SU-DHL-6 (cell line): ENCODE measurements at regions not wholly inside any gene's neighbourhood (a gene's known extent, or its start where the extent isn't known, plus 50 kb on each side); places are given as distances from the start of the nearest gene placed in this dataset.
"Not testable (repeated sequence)": the region's sequence is repeated elsewhere in the genome, so short reads cannot be mapped to it uniquely, and the experiment has no call there.

Experiments
- H2AFZ ChIP-seq: fragments of 200-600 bp; sonication (generic); 2 replicates; pipeline ENCODE4 v1.6.1; 2014; ENCODE audit warnings: low read depth, mild to moderate bottlenecking, moderate library complexity, mixed read lengths, antibody characterized with exemption, low read length; ENCODE audit not compliant: severe bottlenecking
- H3F3A ChIP-seq: fragments of 200-600 bp; shearing (Covaris generic); 2 replicates; pipeline ENCODE4 v1.6.0; 2016; ENCODE audit warnings: antibody characterized with exemption, mild to moderate bottlenecking; ENCODE audit not compliant: insufficient read depth
- H3K27ac ChIP-seq: fragments of 200-600 bp; sonication (generic); 2 replicates; pipeline ENCODE4 v1.5.1; 2016; ENCODE audit warnings: low read depth, mild to moderate bottlenecking, low read length, moderate library complexity, mixed read lengths
- H3K27me3 ChIP-seq: fragments of 200-600 bp; sonication (generic), shearing (Covaris generic); 2 replicates; pipeline ENCODE4 v1.6.0; 2014; ENCODE audit warnings: mild to moderate bottlenecking, low read length
- H3K36me3 ChIP-seq: fragments of 200-600 bp; sonication (generic); 2 replicates; pipeline ENCODE4 v1.6.1; 2014; ENCODE audit warnings: mild to moderate bottlenecking, low read length, mixed read lengths
- H3K4me2 ChIP-seq: fragments of 300-600, 200-600 bp; shearing (Covaris generic), sonication (generic); 2 replicates; pipeline ENCODE4 v1.6.0; 2014; ENCODE audit warnings: low read length, low read depth, mild to moderate bottlenecking; ENCODE audit not compliant: poor library complexity, severe bottlenecking
- H3K4me3 ChIP-seq: fragments of 200-600 bp; sonication (generic); 2 replicates; pipeline ENCODE4 v1.5.1; 2014; ENCODE audit warnings: antibody characterized with exemption, low read length, mild to moderate bottlenecking, mixed read lengths; ENCODE audit not compliant: insufficient read depth, poor library complexity, severe bottlenecking
- H3K79me2 ChIP-seq: fragments of 200-600 bp; sonication (generic); 2 replicates; pipeline ENCODE4 v1.6.1; 2014; ENCODE audit warnings: mild to moderate bottlenecking, low read length, moderate library complexity; ENCODE audit not compliant: insufficient read depth
- H3K9ac ChIP-seq: fragments of 200-600 bp; sonication (generic); 2 replicates; pipeline ENCODE4 v1.7.0; 2014; ENCODE audit warnings: mild to moderate bottlenecking, low read length
- H3K9me2 ChIP-seq: fragments of 200-600 bp; sonication (generic); replicated peaks from 2 replicates; pipeline ENCODE4 v1.6.1; 2014; ENCODE audit warnings: low read length; ENCODE audit not compliant: insufficient read depth
- H3K9me3 ChIP-seq: fragments of 200-600 bp; sonication (generic); 2 replicates; pipeline ENCODE4 v1.6.1; 2014; ENCODE audit warnings: low read length, mixed read lengths; ENCODE audit not compliant: insufficient read depth
- H4K20me1 ChIP-seq: fragments of 200-600 bp; sonication (generic); 2 replicates; pipeline ENCODE4 v1.6.1; 2014; ENCODE audit warnings: low read depth, mild to moderate bottlenecking, antibody characterized with exemption, low read length, moderate library complexity, mixed read lengths
- EZH2phosphoT487 ChIP-seq: fragments of 200-600 bp; sonication (generic), shearing (Covaris generic); conservative IDR thresholded peaks from 2 replicates; pipeline ENCODE4 v1.6.1; 2018; ENCODE audit warnings: mild to moderate bottlenecking, antibody characterized with exemption, low read length, moderate library complexity, mixed read lengths
- TF ChIP-seq, protein P1 (sequence below): fragments of 200-600 bp; sonication (generic); IDR thresholded peaks from one replicate; pipeline ENCODE4 v1.5.1; 2017; ENCODE audit warnings: antibody characterized with exemption, mild to moderate bottlenecking, low read length, moderate library complexity; ENCODE audit not compliant: insufficient read depth, poor library complexity, severe bottlenecking

DNA sequence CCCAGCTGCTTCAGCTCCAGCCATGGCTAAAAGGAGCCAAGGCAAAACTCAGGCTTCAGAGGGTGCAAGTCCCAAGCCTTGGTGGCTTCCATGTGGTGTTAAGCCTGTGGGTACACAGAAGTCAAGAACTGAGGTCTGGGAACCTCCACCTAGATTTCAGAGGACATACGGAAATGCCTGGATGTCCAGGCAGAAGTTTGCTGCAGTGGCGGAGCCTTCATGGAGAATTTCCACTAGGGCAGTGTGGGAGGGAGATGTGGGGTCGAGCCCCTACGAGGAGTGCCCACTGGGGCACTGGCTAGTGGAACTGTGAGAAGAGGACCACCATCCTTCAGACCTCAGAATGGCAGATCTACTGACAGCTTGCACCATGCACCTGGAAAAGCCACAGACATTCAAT lies 76.1 kb upstream of the KCTD1 start:
- H3K27ac ChIP-seq = no peak overlapping the region
- H3K9me3 ChIP-seq = peaks cover 16% of the 10 kb centered on the region; the same call in 1 of the 2 replicates
- TF ChIP-seq EZH2phosphoT487 = no peak
- no peaks in the 10 kb centered on the region for H3F3A ChIP-seq
- H3K79me2 ChIP-seq = no peaks in the 10 kb centered on the region
- H2AFZ ChIP-seq = no peak overlapping the region
- no peak overlapping the region for H3K9ac ChIP-seq
- H4K20me1 ChIP-seq = no peaks in the 10 kb centered on the region
- no peaks in the 10 kb centered on the region for H3K36me3 ChIP-seq
- no peaks in the 10 kb centered on the region for H3K27me3 ChIP-seq
- no peak overlapping the region for H3K4me2 ChIP-seq
- H3K9me2 ChIP-seq = no peaks in the 10 kb centered on the region
- H3K4me3 ChIP-seq = no peak overlapping the region

DNA sequence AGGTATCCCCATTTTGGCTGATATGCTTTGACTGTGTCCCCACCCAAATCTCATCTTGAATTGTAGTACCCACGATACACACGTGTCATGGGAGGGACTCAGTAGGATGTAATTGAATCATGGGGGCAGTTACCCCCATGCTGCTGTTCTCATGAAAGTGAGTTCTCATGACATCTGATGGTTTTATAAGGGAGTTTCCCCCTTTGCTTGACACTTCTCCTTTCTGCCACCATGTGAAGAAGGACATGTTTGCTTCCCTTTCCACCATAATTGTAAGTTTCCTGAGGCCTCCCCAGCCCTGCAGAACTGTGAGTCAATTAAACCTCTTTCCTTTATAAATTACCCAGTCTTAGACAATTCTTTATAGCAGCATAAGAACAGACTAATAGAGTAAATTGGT lies 75.0 kb upstream of the KCTD1 start:
- not testable (repeated sequence) for H3K27me3 ChIP-seq, H4K20me1 ChIP-seq, H3K9ac ChIP-seq, H3F3A ChIP-seq, H3K9me2 ChIP-seq, H2AFZ ChIP-seq, H3K4me2 ChIP-seq, H3K4me3 ChIP-seq, H3K79me2 ChIP-seq, H3K36me3 ChIP-seq, H3K27ac ChIP-seq
- peaks cover 16% of the 10 kb centered on the region; the same call in 1 of the 2 replicates for H3K9me3 ChIP-seq

DNA sequence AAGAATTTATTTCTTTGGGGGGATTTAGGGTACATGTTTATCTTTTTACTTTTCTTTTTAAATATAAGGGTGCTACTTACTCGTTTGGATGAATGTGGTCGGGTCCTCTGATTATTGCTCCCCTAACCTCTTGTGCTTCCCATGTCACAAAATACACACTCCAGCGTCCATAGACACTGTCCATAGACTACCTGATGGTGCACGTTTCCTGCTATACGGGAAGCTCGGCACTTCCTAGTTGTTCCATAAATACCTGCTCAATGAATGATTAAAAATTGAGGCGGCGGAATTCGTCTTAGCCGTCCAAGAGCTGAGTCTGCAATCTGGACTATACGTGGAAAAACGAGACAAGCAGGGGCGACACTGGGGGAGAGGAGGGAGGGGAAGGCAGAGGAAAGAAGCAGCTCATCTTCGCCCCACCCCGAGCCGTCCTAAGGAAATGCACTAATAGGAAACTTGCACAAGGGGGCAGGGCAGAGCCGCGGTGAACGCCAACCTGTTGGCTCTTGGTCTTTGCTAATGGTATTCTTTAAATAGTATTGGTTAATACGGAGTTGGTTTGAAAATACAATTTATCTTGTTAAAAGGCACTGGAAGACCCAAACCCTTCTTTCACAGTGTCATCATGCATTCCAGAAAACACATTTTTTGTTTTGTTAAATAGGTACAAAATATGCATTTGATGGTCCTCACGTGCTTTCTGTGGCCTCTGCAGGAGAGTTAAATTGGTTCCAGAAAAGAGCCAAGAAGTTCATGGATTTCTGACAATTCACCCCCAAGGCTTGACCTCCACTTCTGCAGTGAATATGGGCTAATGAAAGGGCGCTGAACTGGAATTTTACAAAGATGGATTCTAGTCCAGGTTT lies 73.0 kb upstream of the KCTD1 start:
- no peaks in the 10 kb centered on the region for H3K27me3 ChIP-seq
- H3K4me3 ChIP-seq = peak overlapping the region; percentile 32
- H3K9ac ChIP-seq = peak overlapping the region; percentile 23
- H3K27ac ChIP-seq = no peak overlapping the region
- H3F3A ChIP-seq = no peaks in the 10 kb centered on the region
- H2AFZ ChIP-seq = peak overlapping the region; percentile 89
- TF ChIP-seq, protein P1, sequence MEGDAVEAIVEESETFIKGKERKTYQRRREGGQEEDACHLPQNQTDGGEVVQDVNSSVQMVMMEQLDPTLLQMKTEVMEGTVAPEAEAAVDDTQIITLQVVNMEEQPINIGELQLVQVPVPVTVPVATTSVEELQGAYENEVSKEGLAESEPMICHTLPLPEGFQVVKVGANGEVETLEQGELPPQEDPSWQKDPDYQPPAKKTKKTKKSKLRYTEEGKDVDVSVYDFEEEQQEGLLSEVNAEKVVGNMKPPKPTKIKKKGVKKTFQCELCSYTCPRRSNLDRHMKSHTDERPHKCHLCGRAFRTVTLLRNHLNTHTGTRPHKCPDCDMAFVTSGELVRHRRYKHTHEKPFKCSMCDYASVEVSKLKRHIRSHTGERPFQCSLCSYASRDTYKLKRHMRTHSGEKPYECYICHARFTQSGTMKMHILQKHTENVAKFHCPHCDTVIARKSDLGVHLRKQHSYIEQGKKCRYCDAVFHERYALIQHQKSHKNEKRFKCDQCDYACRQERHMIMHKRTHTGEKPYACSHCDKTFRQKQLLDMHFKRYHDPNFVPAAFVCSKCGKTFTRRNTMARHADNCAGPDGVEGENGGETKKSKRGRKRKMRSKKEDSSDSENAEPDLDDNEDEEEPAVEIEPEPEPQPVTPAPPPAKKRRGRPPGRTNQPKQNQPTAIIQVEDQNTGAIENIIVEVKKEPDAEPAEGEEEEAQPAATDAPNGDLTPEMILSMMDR = peak; percentile 85
- TF ChIP-seq EZH2phosphoT487 = no peak
- H3K4me2 ChIP-seq = peak overlapping the region; percentile 56
- H3K9me2 ChIP-seq = no peaks in the 10 kb centered on the region
- H4K20me1 ChIP-seq = no peaks in the 10 kb centered on the region
- no peaks in the 10 kb centered on the region for H3K79me2 ChIP-seq
- H3K9me3 ChIP-seq = peaks cover 16% of the 10 kb centered on the region; the same call in 1 of the 2 replicates
- no peaks in the 10 kb centered on the region for H3K36me3 ChIP-seq

DNA sequence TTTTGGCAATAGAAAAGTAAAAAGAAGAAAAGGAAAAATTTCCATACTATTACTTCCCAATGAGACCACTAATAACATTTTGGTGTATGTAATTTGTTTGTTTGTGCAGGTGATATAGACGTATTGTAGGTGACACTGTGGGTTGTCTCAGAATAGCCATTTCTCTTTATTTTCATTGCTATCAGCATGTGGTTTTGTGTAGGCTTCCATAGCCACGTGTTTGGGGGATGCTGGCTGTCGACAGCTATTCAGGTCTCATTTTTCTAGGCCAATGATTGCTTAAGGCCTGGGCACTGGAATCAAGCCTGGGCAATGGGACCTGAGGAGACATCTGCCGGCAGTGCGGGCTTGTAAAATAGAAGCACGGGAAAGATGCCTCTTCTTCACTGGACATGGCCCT lies 71.0 kb upstream of the KCTD1 start:
- no peaks in the 10 kb centered on the region for H3K27me3 ChIP-seq
- no peaks in the 10 kb centered on the region for H3F3A ChIP-seq
- no peak for TF ChIP-seq EZH2phosphoT487
- TF ChIP-seq, protein P1 = no peak

More for the DNA sequence above, 71.0 kb upstream of the KCTD1 start:
- Histone ChIP-seq H3K4me3 (no peak overlapping the region), H3K27ac (no peak overlapping the region), H3K9me2 (no peaks in the 10 kb centered on the region), H4K20me1 (no peaks in the 10 kb centered on the region), H3K4me2 (no peak overlapping the region), H3K9me3 (peaks cover 2% of the 10 kb centered on the region; the same call in 1 of the 2 replicates), H3K36me3 (no peaks in the 10 kb centered on the region), H3K9ac (no peak overlapping the region), H2AFZ (no peak overlapping the region), H3K79me2 (no peaks in the 10 kb centered on the region)
